ENCODE measurements at regions not wholly inside any gene's neighbourhood (a gene's known extent, or its start where the extent isn't known, plus 50 kb on each side); places are given as distances from the start of the nearest gene placed in this dataset.

GRCh38 chr7:25358926-25359325 is 130.6 kb upstream of the NPVF start:
- H3K27ac ChIP-seq, result no peak overlapping the region
- H3K4me3 ChIP-seq, result no peak overlapping the region
- ATAC-seq, result no peak
- H3K4me1 ChIP-seq, result peaks cover 0 to 4% (median 0%) of the 10 kb centered on the region in 3 donors
- TF ChIP-seq EP300 (IDR thresholded peaks at IDR 0.05) (no peak), POLR2A (IDR thresholded peaks at IDR 0.05) (no peak), POLR2AphosphoS5 (IDR thresholded peaks at IDR 0.05) (no peak), CTCF (IDR thresholded peaks at IDR 0.05) (no peak)
- no peaks in the 10 kb centered on the region for H3K36me3 ChIP-seq
- 73 to 78% methylated on average over 6 of the region's 6 CpGs for WGBS, 2 donors (ENCODE audit: low coverage in 1 of 2)
- no peaks in the 10 kb centered on the region for H3K9me3 ChIP-seq
- no peaks in the 10 kb centered on the region for H3K27me3 ChIP-seq

DNA sequence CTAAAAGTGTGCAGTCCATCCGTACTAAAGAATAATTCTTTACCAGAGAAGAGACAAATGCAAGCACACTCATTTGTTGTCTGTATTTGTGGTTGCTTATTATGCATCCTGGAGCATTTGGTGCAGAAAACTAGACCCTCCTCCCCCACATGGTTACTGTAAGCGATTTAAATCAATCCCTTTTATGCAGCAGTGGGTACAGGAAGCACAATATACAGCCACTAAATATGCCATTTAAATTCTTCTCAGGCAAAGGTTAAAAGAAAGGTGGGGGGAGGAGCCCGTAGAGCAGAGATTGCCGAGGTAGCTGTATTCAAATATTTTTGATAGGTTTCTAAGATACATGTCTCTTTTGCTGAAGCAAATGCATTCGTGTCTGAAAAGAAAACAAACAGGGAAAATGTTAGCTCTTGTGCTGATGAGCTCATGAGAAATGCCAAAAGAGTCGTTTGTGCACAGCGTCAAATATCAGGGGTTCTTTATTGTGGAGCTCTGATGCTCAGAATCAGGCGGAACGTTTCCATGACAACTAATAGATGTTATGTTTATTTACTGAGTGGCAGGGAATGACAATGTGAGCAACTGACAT is 131.3 kb upstream of the NPVF start:
- Histone ChIP-seq H3K27me3 (no peaks in the 10 kb centered on the region), H3K36me3 (no peaks in the 10 kb centered on the region), H3K4me1 (peaks cover 0 to 4% (median 0%) of the 10 kb centered on the region in 3 donors), H3K27ac (no peak overlapping the region), H3K4me3 (no peak overlapping the region), H3K9me3 (no peaks in the 10 kb centered on the region)
- 16 to 26% methylated on average over 7 to 9 of the region's 9 CpGs for WGBS, 2 donors (ENCODE audit: low coverage in 1 of 2)
- TF ChIP-seq EP300 (IDR thresholded peaks at IDR 0.05), result no peak
- no peak for TF ChIP-seq POLR2AphosphoS5 (IDR thresholded peaks at IDR 0.05)
- TF ChIP-seq POLR2A (IDR thresholded peaks at IDR 0.05), result no peak
- no peak for ATAC-seq

GRCh38 chr7:25360451-25360850 is 132.2 kb upstream of the NPVF start:
- no peaks in the 10 kb centered on the region for H3K9me3 ChIP-seq
- no peaks in the 10 kb centered on the region for H3K27me3 ChIP-seq
- H3K4me3 ChIP-seq, result no peak overlapping the region
- peaks cover 0 to 4% (median 0%) of the 10 kb centered on the region in 3 donors for H3K4me1 ChIP-seq
- no peak for ATAC-seq
- no peaks in the 10 kb centered on the region for H3K36me3 ChIP-seq
- TF ChIP-seq POLR2A (IDR thresholded peaks at IDR 0.05) (no peak), POLR2AphosphoS5 (IDR thresholded peaks at IDR 0.05) (no peak), CTCF (IDR thresholded peaks at IDR 0.05) (no peak), EP300 (IDR thresholded peaks at IDR 0.05) (no peak)
- no peak overlapping the region for H3K27ac ChIP-seq
- 51 to 63% methylated on average over 1 to 2 of the region's 2 CpGs for WGBS, 2 donors (ENCODE audit: low coverage in 1 of 2)

DNA sequence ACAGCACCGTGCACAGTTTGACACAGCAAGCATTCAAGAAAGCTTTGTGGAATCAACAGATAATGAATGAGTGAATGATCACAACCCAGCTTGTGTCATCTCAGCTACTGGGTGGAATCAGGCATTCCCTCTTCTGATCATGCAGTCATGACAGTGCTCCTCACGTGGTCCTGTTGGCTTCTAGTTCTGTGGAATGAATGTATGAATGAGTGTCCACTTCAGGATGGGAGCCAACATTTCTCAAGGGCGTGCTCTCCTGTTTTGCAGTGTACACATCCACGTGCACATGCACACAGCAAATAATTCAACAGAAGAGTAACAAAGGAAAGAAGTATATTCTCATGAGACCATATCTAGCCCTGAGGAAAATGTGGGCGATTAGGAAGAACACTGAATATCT is 133.1 kb upstream of the NPVF start:
- no peak for TF ChIP-seq EP300 (IDR thresholded peaks at IDR 0.05)
- TF ChIP-seq POLR2AphosphoS5 (IDR thresholded peaks at IDR 0.05), result no peak
- no peak for TF ChIP-seq CTCF (IDR thresholded peaks at IDR 0.05)
- no peak for TF ChIP-seq POLR2A (IDR thresholded peaks at IDR 0.05)
- Histone ChIP-seq H3K4me3 (no peak overlapping the region), H3K27ac (no peak overlapping the region), H3K4me1 (peaks cover 0 to 4% (median 0%) of the 10 kb centered on the region in 3 donors), H3K27me3 (no peaks in the 10 kb centered on the region), H3K36me3 (no peaks in the 10 kb centered on the region), H3K9me3 (no peaks in the 10 kb centered on the region)
- no peak for ATAC-seq
- 72 to 89% methylated on average over 3 to 4 of the region's 5 CpGs for WGBS, 2 donors (ENCODE audit: low coverage in 1 of 2)

DNA sequence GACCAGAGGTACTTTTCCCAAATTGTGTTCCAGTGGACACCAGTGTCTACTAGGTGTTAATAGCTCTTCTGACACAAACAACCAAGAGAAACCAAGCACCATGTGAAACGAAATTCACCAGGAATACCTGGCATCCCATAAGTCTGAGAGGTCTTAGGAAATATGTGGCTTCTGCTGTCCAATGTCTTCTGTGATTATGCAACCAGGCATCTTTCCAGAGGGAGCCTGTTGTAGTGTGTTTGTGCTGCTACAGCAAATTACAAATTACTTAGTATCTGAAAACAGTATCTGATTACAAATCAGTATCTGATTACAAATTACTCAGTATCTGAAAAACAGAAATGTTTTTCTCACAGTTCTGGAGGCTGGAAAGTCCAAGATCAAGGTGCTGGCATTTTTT is 133.6 kb upstream of the NPVF start:
- WGBS, 2 donors (ENCODE audit: low coverage in 1 of 2), result 50 to 60% methylated on average over 1 of the region's 1 CpG
- no peaks in the 10 kb centered on the region for H3K36me3 ChIP-seq
- no peaks in the 10 kb centered on the region for H3K9me3 ChIP-seq
- H3K4me1 ChIP-seq, result peaks cover 0 to 4% (median 0%) of the 10 kb centered on the region in 3 donors
- no peak overlapping the region for H3K4me3 ChIP-seq
- H3K27me3 ChIP-seq, result no peaks in the 10 kb centered on the region
- H3K27ac ChIP-seq, result no peak overlapping the region
- ATAC-seq, result peak; percentile 31
- TF ChIP-seq CTCF (IDR thresholded peaks at IDR 0.05) (no peak), POLR2A (IDR thresholded peaks at IDR 0.05) (no peak)

All from gastroesophageal sphincter (tissue), 4 donors.